Vagina (tissue), 2 donors: ENCODE measurements at regions not wholly inside any gene's neighbourhood (a gene's known extent, or its start where the extent isn't known, plus 50 kb on each side); places are given as distances from the start of the nearest gene placed in this dataset.

Source experiments
- CTCF ChIP-seq, 3 experiments: fragments of 450-650 bp in 2 of 3; fragments of 200-600 bp in 1 of 3; sonication (generic) in 1 of 3; IDR thresholded peaks; one replicate each; pipeline ENCODE4 v1.5.1; 2017 to 2019; ENCODE audit warnings: antibody characterized with exemption in 3 of 3, mild to moderate bottlenecking in 2 of 3, moderate library complexity in 2 of 3
- POLR2A ChIP-seq, 2 donors: fragments of 450-650 bp; IDR thresholded peaks; one replicate each; pipeline ENCODE4 v1.6.1; 2017; ENCODE audit warnings: antibody characterized with exemption in 2 of 2, mild to moderate bottlenecking in 2 of 2, moderate library complexity in 2 of 2
- POLR2AphosphoS5 ChIP-seq, 2 donors: sonication (generic); formaldehyde crosslinking; IDR thresholded peaks; one replicate each; pipeline ENCODE4 v1.9.0; 2017; ENCODE audit warnings: antibody characterized with exemption in 2 of 2, mild to moderate bottlenecking in 2 of 2, low read depth in 1 of 2; ENCODE audit not compliant: insufficient read depth in 1 of 2

GRCh38 chr4:66736606-66737005, 808.7 kb downstream of the CENPC start:
- TF ChIP-seq CTCF (IDR thresholded peaks at IDR 0.05) (no peak), POLR2AphosphoS5 (IDR thresholded peaks at IDR 0.05; ENCODE audit: insufficient read depth in 1 of 2, low read depth in 1 of 2) (no peak), POLR2A (IDR thresholded peaks at IDR 0.05) (no peak)
